WERI-Rb-1 (cell line): ENCODE measurements at regions not wholly inside any gene's neighbourhood (a gene's known extent, or its start where the extent isn't known, plus 50 kb on each side); places are given as distances from the start of the nearest gene placed in this dataset.
"Not testable (repeated sequence)": the region's sequence is repeated elsewhere in the genome, so short reads cannot be mapped to it uniquely, and the experiment has no call there.

Experiments
- DNase-seq: peaks from one replicate; pipeline ENCODE4 v3.0.0-alpha.2; 2020
- H3K27ac ChIP-seq: fragments of 250-450 bp; sonication (Bioruptor Pico); 2 replicates; pipeline ENCODE4 v1.5.1; 2020; ENCODE audit warnings: mild to moderate bottlenecking, moderate library complexity
- H3K27me3 ChIP-seq: fragments of 250-450 bp; sonication (Bioruptor Pico); 2 replicates; pipeline ENCODE4 v1.5.1; 2021; ENCODE audit warnings: mild to moderate bottlenecking, low read depth, moderate library complexity; ENCODE audit not compliant: insufficient read depth, severe bottlenecking
- H3K36me3 ChIP-seq: fragments of 250-450 bp; sonication (Bioruptor Pico); 2 replicates; pipeline ENCODE4 v1.5.1; 2020; ENCODE audit warnings: mild to moderate bottlenecking, moderate library complexity
- H3K4me3 ChIP-seq: 2 replicates; pipeline ENCODE4 v1.5.1; 2011; ENCODE audit warnings: low read depth, mild to moderate bottlenecking, control low read depth, low read length
- H3K9me3 ChIP-seq: fragments of 250-450 bp; sonication (Bioruptor Pico); 2 replicates; pipeline ENCODE4 v1.5.1; 2021; ENCODE audit warnings: mild to moderate bottlenecking, moderate library complexity; ENCODE audit not compliant: severe bottlenecking
- CTCF ChIP-seq: IDR thresholded peaks from 2 replicates; pipeline ENCODE4 v1.5.1; 2011; ENCODE audit warnings: low read depth, mild to moderate bottlenecking, control low read depth, inconsistent platforms, low read length

GRCh38 chr2:134029418-134029817, 224.5 kb upstream of the MGAT5 start:
- Histone ChIP-seq H3K4me3 (no peak overlapping the region), H3K36me3 (no peaks in the 10 kb centered on the region), H3K9me3 (no peaks in the 10 kb centered on the region), H3K27me3 (no peaks in the 10 kb centered on the region), H3K27ac (no peak overlapping the region)
- DNase-seq: no peak
- TF ChIP-seq CTCF: no peak

- Histone ChIP-seq H3K27ac (no peak overlapping the region), H3K9me3 (no peaks in the 10 kb centered on the region), H3K36me3 (no peaks in the 10 kb centered on the region), H3K27me3 (no peaks in the 10 kb centered on the region), H3K4me3 (no peak overlapping the region)
- TF ChIP-seq CTCF: no peak
- no peak for DNase-seq
Observed at GRCh38 chr2:134031539-134031938, 222.3 kb upstream of the MGAT5 start.

DNA sequence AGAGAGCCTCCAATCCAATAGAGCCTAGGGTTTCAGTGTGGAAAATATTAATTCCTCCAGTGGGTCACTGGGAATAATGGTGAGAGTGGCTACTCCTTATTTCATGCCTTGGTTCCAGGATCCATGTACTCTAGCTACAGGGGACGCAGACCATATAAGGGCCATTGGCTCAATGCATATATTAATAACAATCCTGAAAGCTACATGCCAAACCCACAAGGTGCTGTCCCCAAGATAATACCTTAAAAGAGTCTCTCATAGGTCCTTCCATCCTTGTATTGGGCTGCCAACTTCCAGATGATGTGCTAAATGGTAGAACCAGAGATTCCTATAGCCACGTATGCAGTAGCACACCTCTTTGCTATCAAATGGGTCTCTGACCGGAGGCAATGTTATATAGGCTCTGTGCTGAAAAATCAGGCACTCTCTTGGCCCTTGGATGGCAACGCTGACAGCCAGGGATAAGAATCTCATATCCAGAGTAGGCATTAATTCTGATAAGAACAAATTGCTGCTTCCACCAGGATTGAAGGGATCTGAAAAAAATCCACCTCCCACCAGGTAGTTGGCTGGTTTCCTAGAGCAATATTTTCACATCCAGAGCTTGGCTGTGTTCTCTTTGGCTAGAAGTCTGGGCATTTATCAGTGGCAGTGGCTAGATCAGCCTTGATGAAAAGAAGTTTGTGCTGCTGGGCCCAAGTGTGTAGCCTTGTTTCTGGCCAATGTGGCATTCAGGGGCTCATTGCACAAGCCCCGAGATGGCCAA, 218.1 kb upstream of the MGAT5 start:
- no peaks in the 10 kb centered on the region for H3K9me3 ChIP-seq

DNA sequence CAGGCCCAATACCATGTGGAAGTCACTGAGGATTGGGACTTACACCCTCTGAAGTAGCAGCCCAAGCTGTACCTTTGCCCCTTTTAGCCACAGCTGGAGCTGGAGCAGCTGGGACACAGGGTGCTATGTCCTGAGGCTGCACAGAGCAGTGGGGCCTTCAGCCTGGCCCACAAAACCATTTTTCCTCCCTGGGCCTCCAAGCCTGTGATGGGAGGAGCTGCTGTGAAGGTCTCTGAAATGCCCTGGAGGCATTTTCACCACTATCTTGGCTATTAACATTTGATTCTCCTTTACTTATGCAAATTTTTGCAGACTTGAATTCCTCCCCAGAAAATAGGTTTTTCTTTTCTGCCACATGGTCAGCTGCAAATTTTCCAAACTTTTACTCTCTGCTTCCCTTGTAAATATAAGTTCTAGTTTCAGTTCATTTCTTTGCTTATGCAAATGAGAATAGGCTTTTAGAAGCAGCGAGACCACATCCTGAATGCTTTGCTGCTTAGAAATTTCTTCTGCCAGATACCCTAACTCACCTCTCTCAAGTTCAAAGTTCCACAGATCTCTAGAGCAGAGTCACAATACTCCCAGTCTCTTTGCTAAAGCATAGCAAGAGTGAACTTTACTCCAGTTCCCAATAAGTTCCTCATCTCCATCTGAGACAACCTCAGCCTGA, 213.8 kb upstream of the MGAT5 start:
- H3K36me3 ChIP-seq: no peaks in the 10 kb centered on the region
- H3K27ac ChIP-seq: no peak overlapping the region
- TF ChIP-seq CTCF: no peak
- peaks cover 8% of the 10 kb centered on the region for H3K9me3 ChIP-seq
- no peak for DNase-seq
- no peak overlapping the region for H3K4me3 ChIP-seq
- H3K27me3 ChIP-seq: no peaks in the 10 kb centered on the region

More for the DNA sequence above, 218.1 kb upstream of the MGAT5 start:
- H3K36me3 ChIP-seq: no peaks in the 10 kb centered on the region
- no peak overlapping the region for H3K4me3 ChIP-seq
- no peak for TF ChIP-seq CTCF
- H3K27me3 ChIP-seq: no peaks in the 10 kb centered on the region
- DNase-seq: no peak
- no peak overlapping the region for H3K27ac ChIP-seq

GRCh38 chr2:134040626-134041172, 213.2 kb upstream of the MGAT5 start:
- not testable (repeated sequence) for H3K27ac ChIP-seq, H3K4me3 ChIP-seq

DNA sequence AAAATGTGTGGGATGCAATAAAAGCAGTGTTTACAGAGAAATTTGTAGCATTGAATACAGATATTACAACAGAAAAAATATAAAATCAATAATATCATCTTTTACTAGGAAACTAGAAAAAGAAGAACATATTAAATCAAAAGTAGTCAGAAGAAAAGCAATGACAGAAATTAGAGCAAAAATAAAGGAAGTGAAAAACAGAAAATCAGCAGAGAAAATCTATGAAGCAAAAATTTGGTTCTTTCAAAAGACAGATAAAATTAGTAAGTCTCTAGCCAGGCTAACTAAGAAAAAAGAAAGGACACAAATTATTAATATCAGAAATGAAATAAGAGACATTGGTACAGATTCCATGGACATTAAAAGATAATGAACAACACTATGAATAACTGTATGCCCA, 212.0 kb upstream of the MGAT5 start:
- no peak overlapping the region for H3K27ac ChIP-seq
- H3K9me3 ChIP-seq: peaks cover 8% of the 10 kb centered on the region
- no peaks in the 10 kb centered on the region for H3K27me3 ChIP-seq
- H3K36me3 ChIP-seq: no peaks in the 10 kb centered on the region
- no peak for DNase-seq
- no peak overlapping the region for H3K4me3 ChIP-seq
- TF ChIP-seq CTCF: no peak

More at GRCh38 chr2:134040626-134041172, 213.2 kb upstream of the MGAT5 start:
- H3K36me3 ChIP-seq, DNase-seq, H3K9me3 ChIP-seq, H3K27me3 ChIP-seq: not testable (repeated sequence)

DNA sequence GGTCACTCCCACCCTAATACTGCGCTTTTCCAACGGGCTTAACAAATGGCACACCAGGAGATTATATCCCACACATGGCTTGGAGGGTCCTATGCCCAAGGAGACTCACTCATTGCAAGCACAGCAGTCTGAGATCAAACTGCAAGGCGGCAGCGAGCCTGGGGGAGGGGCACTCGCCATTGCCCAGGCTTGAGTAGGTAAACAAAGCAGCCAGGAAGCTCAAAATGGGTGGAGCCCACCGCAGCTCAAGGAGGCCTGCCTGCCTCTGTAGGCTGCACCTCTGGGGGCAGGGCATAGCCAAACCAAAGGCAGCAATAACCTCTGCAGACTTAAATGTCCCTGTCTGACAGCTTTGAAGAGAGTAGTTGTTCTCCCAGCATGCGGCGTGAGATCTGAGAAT, 210.8 kb upstream of the MGAT5 start:
- H3K4me3 ChIP-seq, H3K9me3 ChIP-seq, H3K36me3 ChIP-seq, H3K27ac ChIP-seq, DNase-seq, H3K27me3 ChIP-seq: not testable (repeated sequence)
